Osteocyte (in vitro differentiated cells): ENCODE measurements at regions not wholly inside any gene's neighbourhood (a gene's known extent, or its start where the extent isn't known, plus 50 kb on each side); places are given as distances from the start of the nearest gene placed in this dataset.
A peak's percentile ranks its signal among the peaks of the same experiment; 100 is the strongest.
"Not testable (repeated sequence)": the region's sequence is repeated elsewhere in the genome, so short reads cannot be mapped to it uniquely, and the experiment has no call there.

Experiments
- DNase-seq: peaks from one replicate; pipeline ENCODE4 v3.0.0; 2021; ENCODE audit warnings: mixed read lengths; ENCODE audit not compliant: unreplicated experiment; ENCODE audit errors: extremely low spot score
- H3K27ac Mint-ChIP-seq: one replicate; pipeline ENCODE4 v1.8.0; 2021; ENCODE audit warnings: mild to moderate bottlenecking, mixed read lengths; ENCODE audit not compliant: unreplicated experiment
- H3K27me3 Mint-ChIP-seq: one replicate; pipeline ENCODE4 v1.8.0; 2021; ENCODE audit warnings: mixed read lengths; ENCODE audit not compliant: unreplicated experiment
- H3K36me3 Mint-ChIP-seq: one replicate; pipeline ENCODE4 v1.8.0; 2021; ENCODE audit warnings: mixed read lengths; ENCODE audit not compliant: unreplicated experiment
- H3K4me1 Mint-ChIP-seq: one replicate; pipeline ENCODE4 v1.8.0; 2021; ENCODE audit warnings: mixed read lengths; ENCODE audit not compliant: unreplicated experiment
- H3K4me3 Mint-ChIP-seq: one replicate; pipeline ENCODE4 v1.8.0; 2021; ENCODE audit warnings: mild to moderate bottlenecking, moderate library complexity, mixed read lengths; ENCODE audit not compliant: unreplicated experiment
- H3K9me3 Mint-ChIP-seq: one replicate; pipeline ENCODE4 v1.8.0; 2021; ENCODE audit warnings: mixed read lengths; ENCODE audit not compliant: unreplicated experiment
- CTCF ChIP-seq: fragments of 200-600 bp; sonication (generic); IDR thresholded peaks from 2 replicates; pipeline ENCODE4 v1.5.0; 2021; ENCODE audit warnings: antibody characterized with exemption, mild to moderate bottlenecking, moderate library complexity

- TF ChIP-seq CTCF, result no peak
- Mint-ChIP-seq H3K9me3 (no peaks in the 10 kb centered on the region), H3K27me3 (peaks cover 8% of the 10 kb centered on the region), H3K4me1 (no peaks in the 10 kb centered on the region), H3K27ac (no peak overlapping the region), H3K4me3 (no peak overlapping the region), H3K36me3 (no peaks in the 10 kb centered on the region)
- no peak for DNase-seq
Measured at GRCh38 chr11:106565326-106565725, 452.9 kb downstream of the GUCY1A2 start.

GRCh38 chr11:106568632-106569031 is 449.6 kb downstream of the GUCY1A2 start:
- H3K4me3 Mint-ChIP-seq, result no peak overlapping the region
- H3K27me3 Mint-ChIP-seq, result peaks cover 8% of the 10 kb centered on the region
- DNase-seq, result no peak
- H3K9me3 Mint-ChIP-seq, result peaks cover 8% of the 10 kb centered on the region
- H3K4me1 Mint-ChIP-seq, result no peaks in the 10 kb centered on the region
- no peak for TF ChIP-seq CTCF
- H3K27ac Mint-ChIP-seq, result no peak overlapping the region
- H3K36me3 Mint-ChIP-seq, result peaks cover 3% of the 10 kb centered on the region

GRCh38 chr11:106577384-106577783 is 440.9 kb downstream of the GUCY1A2 start:
- H3K27ac Mint-ChIP-seq, H3K4me3 Mint-ChIP-seq, H3K27me3 Mint-ChIP-seq, DNase-seq, H3K4me1 Mint-ChIP-seq: not testable (repeated sequence)
- Mint-ChIP-seq H3K36me3 (peaks cover 11% of the 10 kb centered on the region), H3K9me3 (peaks cover 37% of the 10 kb centered on the region)

GRCh38 chr11:106581399-106581798 is 436.9 kb downstream of the GUCY1A2 start:
- Mint-ChIP-seq H3K4me3 (no peak overlapping the region), H3K36me3 (peaks cover 7% of the 10 kb centered on the region), H3K4me1 (no peaks in the 10 kb centered on the region), H3K27me3 (no peaks in the 10 kb centered on the region), H3K27ac (no peak overlapping the region), H3K9me3 (peaks cover 14% of the 10 kb centered on the region)
- DNase-seq, result no peak
- TF ChIP-seq CTCF, result no peak

GRCh38 chr11:106585061-106585460 is 433.2 kb downstream of the GUCY1A2 start:
- Mint-ChIP-seq H3K27ac (no peak overlapping the region), H3K9me3 (peaks cover 6% of the 10 kb centered on the region), H3K4me1 (no peaks in the 10 kb centered on the region), H3K36me3 (no peaks in the 10 kb centered on the region), H3K27me3 (peaks cover 2% of the 10 kb centered on the region), H3K4me3 (no peak overlapping the region)
- peak; percentile 67 for TF ChIP-seq CTCF
- DNase-seq, result no peak

GRCh38 chr11:106594751-106595351 is 423.4 kb downstream of the GUCY1A2 start:
- no peak for TF ChIP-seq CTCF
- Mint-ChIP-seq H3K27ac (no peak overlapping the region), H3K36me3 (no peaks in the 10 kb centered on the region), H3K9me3 (no peaks in the 10 kb centered on the region), H3K4me1 (no peaks in the 10 kb centered on the region), H3K27me3 (peaks cover 8% of the 10 kb centered on the region), H3K4me3 (no peak overlapping the region)
- DNase-seq, result no peak
